ENCODE measurements at regions not wholly inside any gene's neighbourhood (a gene's known extent, or its start where the extent isn't known, plus 50 kb on each side); places are given as distances from the start of the nearest gene placed in this dataset.

- no peak for DNase-seq (ENCODE audit: extremely low read depth, low read depth)
Measured at GRCh38 chr12:124397807-124398577, 103.1 kb downstream of the RFLNA start.

DNA sequence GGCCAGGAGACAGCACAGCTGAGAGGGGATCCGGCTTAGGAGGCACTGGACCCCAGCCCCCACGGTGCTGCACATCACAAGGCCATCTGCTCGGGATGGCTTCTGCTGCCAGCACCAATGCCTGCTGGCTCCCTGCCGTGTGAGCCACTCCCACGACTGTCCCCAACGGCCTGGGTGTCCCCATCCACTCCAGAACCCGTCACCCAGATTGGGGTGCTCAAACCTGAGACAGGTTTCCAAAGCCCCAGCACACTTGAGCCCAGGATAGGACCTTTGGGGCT, 102.4 kb downstream of the RFLNA start:
- TF ChIP-seq, protein P1, sequence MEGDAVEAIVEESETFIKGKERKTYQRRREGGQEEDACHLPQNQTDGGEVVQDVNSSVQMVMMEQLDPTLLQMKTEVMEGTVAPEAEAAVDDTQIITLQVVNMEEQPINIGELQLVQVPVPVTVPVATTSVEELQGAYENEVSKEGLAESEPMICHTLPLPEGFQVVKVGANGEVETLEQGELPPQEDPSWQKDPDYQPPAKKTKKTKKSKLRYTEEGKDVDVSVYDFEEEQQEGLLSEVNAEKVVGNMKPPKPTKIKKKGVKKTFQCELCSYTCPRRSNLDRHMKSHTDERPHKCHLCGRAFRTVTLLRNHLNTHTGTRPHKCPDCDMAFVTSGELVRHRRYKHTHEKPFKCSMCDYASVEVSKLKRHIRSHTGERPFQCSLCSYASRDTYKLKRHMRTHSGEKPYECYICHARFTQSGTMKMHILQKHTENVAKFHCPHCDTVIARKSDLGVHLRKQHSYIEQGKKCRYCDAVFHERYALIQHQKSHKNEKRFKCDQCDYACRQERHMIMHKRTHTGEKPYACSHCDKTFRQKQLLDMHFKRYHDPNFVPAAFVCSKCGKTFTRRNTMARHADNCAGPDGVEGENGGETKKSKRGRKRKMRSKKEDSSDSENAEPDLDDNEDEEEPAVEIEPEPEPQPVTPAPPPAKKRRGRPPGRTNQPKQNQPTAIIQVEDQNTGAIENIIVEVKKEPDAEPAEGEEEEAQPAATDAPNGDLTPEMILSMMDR (IDR thresholded peaks at IDR 0.05; ENCODE audit: low read depth, low read length) = no peak
- DNase-seq (ENCODE audit: extremely low read depth, low read depth) = no peak

More at GRCh38 chr12:124397807-124398577, 103.1 kb downstream of the RFLNA start:
- TF ChIP-seq, protein P1 (IDR thresholded peaks at IDR 0.05; ENCODE audit: low read depth, low read length) = no peak

GRCh38 chr12:124396544-124397398, 101.9 kb downstream of the RFLNA start:
- DNase-seq (ENCODE audit: extremely low read depth, low read depth) = no peak
- TF ChIP-seq, protein P1 (IDR thresholded peaks at IDR 0.05; ENCODE audit: low read depth, low read length) = no peak

GRCh38 chr12:124395986-124396385, 101.1 kb downstream of the RFLNA start:
- DNase-seq (ENCODE audit: extremely low read depth, low read depth) = no peak
- TF ChIP-seq, protein P1 (IDR thresholded peaks at IDR 0.05; ENCODE audit: low read depth, low read length) = no peak

GRCh38 chr12:124395284-124395752, 100.4 kb downstream of the RFLNA start:
- TF ChIP-seq, protein P1 (IDR thresholded peaks at IDR 0.05; ENCODE audit: low read depth, low read length) = no peak
- DNase-seq (ENCODE audit: extremely low read depth, low read depth) = no peak

DNA sequence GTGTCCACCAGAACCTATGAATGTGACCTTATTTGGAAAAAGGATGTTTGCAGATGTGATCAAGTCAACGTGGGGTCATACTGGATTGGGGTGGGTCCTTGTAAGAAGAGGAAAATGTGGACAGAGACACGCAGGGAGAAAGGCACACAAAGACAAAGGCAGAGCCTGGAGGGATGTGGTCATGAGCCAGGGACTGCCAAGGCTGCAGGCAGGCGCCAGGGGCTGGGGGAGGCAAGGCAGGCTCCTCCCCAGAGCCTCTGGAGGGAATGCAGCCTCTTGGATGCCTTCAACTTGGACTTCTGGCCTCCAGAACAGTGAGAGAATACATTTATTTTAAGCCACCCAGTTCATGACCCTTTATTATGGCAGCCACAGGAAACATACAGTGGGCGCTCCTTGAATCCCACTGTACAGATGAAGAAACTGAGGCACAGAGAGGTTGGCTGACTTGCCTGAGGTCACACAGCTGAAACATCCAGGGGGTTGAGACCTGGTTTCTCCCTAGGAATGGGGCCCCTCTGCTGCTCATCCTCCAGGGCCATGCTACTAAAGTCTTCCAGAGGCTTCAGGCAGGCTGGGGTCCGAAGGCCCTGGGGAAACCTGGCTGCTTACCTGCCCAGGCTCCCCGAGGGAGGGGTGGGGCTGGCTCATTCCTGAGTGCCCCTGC, 99.7 kb downstream of the RFLNA start:
- TF ChIP-seq, protein P1 (IDR thresholded peaks at IDR 0.05; ENCODE audit: low read depth, low read length) = no peak
- no peak for DNase-seq (ENCODE audit: extremely low read depth, low read depth)
